Stimulated activated memory B cell treated with anti-CD40 and anti-IgM and Interleukin-4, amounts not matched to agents 10 μg/mL and 1 μg/mL and 100 μg/mL, for 72 hours (primary cell): ENCODE measurements at regions not wholly inside any gene's neighbourhood (a gene's known extent, or its start where the extent isn't known, plus 50 kb on each side); places are given as distances from the start of the nearest gene placed in this dataset.
A peak's percentile ranks its signal among the peaks of the same experiment; 100 is the strongest.

ENCODE experiments used
- ATAC-seq: fragments of 150-1000 bp; cut with Tn5 transposase; 2 replicates; pipeline ENCODE4 v1.10.0; 2021
- H3K27ac Mint-ChIP-seq: one replicate; pipeline ENCODE4 v1.8.0; 2022; ENCODE audit warnings: mild to moderate bottlenecking, mixed read lengths
- H3K27me3 Mint-ChIP-seq: one replicate; pipeline ENCODE4 v1.8.0; 2022; ENCODE audit warnings: mixed read lengths
- H3K36me3 Mint-ChIP-seq: one replicate; pipeline ENCODE4 v1.8.0; 2022; ENCODE audit warnings: mixed read lengths
- H3K4me1 Mint-ChIP-seq: one replicate; pipeline ENCODE4 v1.8.0; 2022; ENCODE audit warnings: mixed read lengths
- H3K4me3 Mint-ChIP-seq: one replicate; pipeline ENCODE4 v1.8.0; 2022; ENCODE audit warnings: mild to moderate bottlenecking, moderate library complexity, mixed read lengths
- H3K9me3 Mint-ChIP-seq: one replicate; pipeline ENCODE4 v1.8.0; 2022; ENCODE audit warnings: mixed read lengths

- no peaks in the 10 kb centered on the region for H3K4me1 Mint-ChIP-seq
- no peaks in the 10 kb centered on the region for H3K36me3 Mint-ChIP-seq
- no peaks in the 10 kb centered on the region for H3K9me3 Mint-ChIP-seq
- H3K27ac Mint-ChIP-seq = no peak overlapping the region
- ATAC-seq = no peak
- H3K27me3 Mint-ChIP-seq = peaks cover 20% of the 10 kb centered on the region
- no peak overlapping the region for H3K4me3 Mint-ChIP-seq
Observed at GRCh38 chr10:3500408-3500856, 284.6 kb downstream of the KLF6 start.

- Mint-ChIP-seq H3K36me3 (no peaks in the 10 kb centered on the region), H3K27me3 (peaks cover 29% of the 10 kb centered on the region), H3K27ac (no peak overlapping the region), H3K4me1 (no peaks in the 10 kb centered on the region), H3K9me3 (no peaks in the 10 kb centered on the region), H3K4me3 (no peak overlapping the region)
- no peak for ATAC-seq
Observed at GRCh38 chr10:3499120-3499519, 285.9 kb downstream of the KLF6 start.

GRCh38 chr10:3497581-3497980, 287.4 kb downstream of the KLF6 start:
- Mint-ChIP-seq H3K4me1 (no peaks in the 10 kb centered on the region), H3K27ac (no peak overlapping the region), H3K9me3 (no peaks in the 10 kb centered on the region), H3K27me3 (peaks cover 32% of the 10 kb centered on the region), H3K4me3 (no peak overlapping the region), H3K36me3 (no peaks in the 10 kb centered on the region)
- ATAC-seq = no peak

GRCh38 chr10:3496138-3496537, 288.9 kb downstream of the KLF6 start:
- Mint-ChIP-seq H3K27me3 (peaks cover 32% of the 10 kb centered on the region), H3K36me3 (no peaks in the 10 kb centered on the region), H3K4me3 (no peak overlapping the region), H3K9me3 (no peaks in the 10 kb centered on the region), H3K4me1 (no peaks in the 10 kb centered on the region), H3K27ac (peak overlapping the region; percentile 11)
- no peak for ATAC-seq

GRCh38 chr10:3495281-3495680, 289.7 kb downstream of the KLF6 start:
- no peaks in the 10 kb centered on the region for H3K4me1 Mint-ChIP-seq
- no peak overlapping the region for H3K4me3 Mint-ChIP-seq
- H3K36me3 Mint-ChIP-seq = no peaks in the 10 kb centered on the region
- H3K27me3 Mint-ChIP-seq = peaks cover 32% of the 10 kb centered on the region
- no peak for ATAC-seq
- no peak overlapping the region for H3K27ac Mint-ChIP-seq
- H3K9me3 Mint-ChIP-seq = no peaks in the 10 kb centered on the region

GRCh38 chr10:3494838-3495230, 290.2 kb downstream of the KLF6 start:
- ATAC-seq = no peak
- H3K27me3 Mint-ChIP-seq = peaks cover 32% of the 10 kb centered on the region
- peaks cover 2% of the 10 kb centered on the region for H3K9me3 Mint-ChIP-seq
- H3K4me1 Mint-ChIP-seq = no peaks in the 10 kb centered on the region
- no peak overlapping the region for H3K4me3 Mint-ChIP-seq
- no peaks in the 10 kb centered on the region for H3K36me3 Mint-ChIP-seq
- H3K27ac Mint-ChIP-seq = no peak overlapping the region

GRCh38 chr10:3494131-3494837, 290.7 kb downstream of the KLF6 start:
- Mint-ChIP-seq H3K27me3 (peaks cover 32% of the 10 kb centered on the region), H3K4me3 (no peak overlapping the region), H3K9me3 (peaks cover 5% of the 10 kb centered on the region), H3K27ac (no peak overlapping the region), H3K36me3 (no peaks in the 10 kb centered on the region), H3K4me1 (no peaks in the 10 kb centered on the region)
- no peak for ATAC-seq

GRCh38 chr10:3493621-3494020, 291.4 kb downstream of the KLF6 start:
- ATAC-seq = no peak
- peaks cover 32% of the 10 kb centered on the region for H3K27me3 Mint-ChIP-seq
- no peak overlapping the region for H3K4me3 Mint-ChIP-seq
- H3K4me1 Mint-ChIP-seq = no peaks in the 10 kb centered on the region
- H3K9me3 Mint-ChIP-seq = peaks cover 12% of the 10 kb centered on the region
- no peak overlapping the region for H3K27ac Mint-ChIP-seq
- H3K36me3 Mint-ChIP-seq = peaks cover 5% of the 10 kb centered on the region

GRCh38 chr10:3491571-3491970, 293.4 kb downstream of the KLF6 start:
- Mint-ChIP-seq H3K27ac (no peak overlapping the region), H3K4me3 (no peak overlapping the region), H3K4me1 (peaks cover 10% of the 10 kb centered on the region), H3K9me3 (peaks cover 21% of the 10 kb centered on the region), H3K27me3 (peaks cover 23% of the 10 kb centered on the region), H3K36me3 (peaks cover 18% of the 10 kb centered on the region)
- ATAC-seq = no peak

GRCh38 chr10:3487228-3487627, 297.8 kb downstream of the KLF6 start:
- Mint-ChIP-seq H3K27ac (peak overlapping the region; percentile 80), H3K36me3 (peaks cover 18% of the 10 kb centered on the region), H3K9me3 (peaks cover 21% of the 10 kb centered on the region), H3K4me3 (no peak overlapping the region), H3K27me3 (no peaks in the 10 kb centered on the region), H3K4me1 (peaks cover 54% of the 10 kb centered on the region)
- ATAC-seq = no peak

GRCh38 chr10:3486346-3487065, 298.5 kb downstream of the KLF6 start:
- H3K4me1 Mint-ChIP-seq = peaks cover 61% of the 10 kb centered on the region
- no peak for ATAC-seq
- no peak overlapping the region for H3K4me3 Mint-ChIP-seq
- no peaks in the 10 kb centered on the region for H3K27me3 Mint-ChIP-seq
- H3K27ac Mint-ChIP-seq = peak overlapping the region; percentile 80
- peaks cover 18% of the 10 kb centered on the region for H3K36me3 Mint-ChIP-seq
- peaks cover 21% of the 10 kb centered on the region for H3K9me3 Mint-ChIP-seq

- H3K36me3 Mint-ChIP-seq = peaks cover 18% of the 10 kb centered on the region
- peak; percentile 79 for ATAC-seq
- H3K27ac Mint-ChIP-seq = peak overlapping the region; percentile 80
- peaks cover 61% of the 10 kb centered on the region for H3K4me1 Mint-ChIP-seq
- H3K27me3 Mint-ChIP-seq = no peaks in the 10 kb centered on the region
- H3K9me3 Mint-ChIP-seq = peaks cover 21% of the 10 kb centered on the region
- peak overlapping the region; percentile 73 for H3K4me3 Mint-ChIP-seq
Observed at GRCh38 chr10:3485057-3485686, 299.8 kb downstream of the KLF6 start.

- ATAC-seq = peak; percentile 95
- Mint-ChIP-seq H3K27ac (peak overlapping the region; percentile 80), H3K9me3 (peaks cover 18% of the 10 kb centered on the region), H3K27me3 (no peaks in the 10 kb centered on the region), H3K4me1 (peaks cover 61% of the 10 kb centered on the region), H3K4me3 (peak overlapping the region; percentile 73), H3K36me3 (peaks cover 18% of the 10 kb centered on the region)
Observed at GRCh38 chr10:3484306-3485056, 300.5 kb downstream of the KLF6 start.

- H3K27me3 Mint-ChIP-seq = no peaks in the 10 kb centered on the region
- ATAC-seq = no peak
- H3K4me1 Mint-ChIP-seq = peaks cover 68% of the 10 kb centered on the region
- H3K27ac Mint-ChIP-seq = peak overlapping the region; percentile 20
- H3K4me3 Mint-ChIP-seq = peak overlapping the region; percentile 34
- H3K36me3 Mint-ChIP-seq = peaks cover 3% of the 10 kb centered on the region
- H3K9me3 Mint-ChIP-seq = peaks cover 1% of the 10 kb centered on the region
Observed at GRCh38 chr10:3482200-3482993, 302.6 kb downstream of the KLF6 start.
